ENCODE measurements at regions not wholly inside any gene's neighbourhood (a gene's known extent, or its start where the extent isn't known, plus 50 kb on each side); places are given as distances from the start of the nearest gene placed in this dataset.

DNA sequence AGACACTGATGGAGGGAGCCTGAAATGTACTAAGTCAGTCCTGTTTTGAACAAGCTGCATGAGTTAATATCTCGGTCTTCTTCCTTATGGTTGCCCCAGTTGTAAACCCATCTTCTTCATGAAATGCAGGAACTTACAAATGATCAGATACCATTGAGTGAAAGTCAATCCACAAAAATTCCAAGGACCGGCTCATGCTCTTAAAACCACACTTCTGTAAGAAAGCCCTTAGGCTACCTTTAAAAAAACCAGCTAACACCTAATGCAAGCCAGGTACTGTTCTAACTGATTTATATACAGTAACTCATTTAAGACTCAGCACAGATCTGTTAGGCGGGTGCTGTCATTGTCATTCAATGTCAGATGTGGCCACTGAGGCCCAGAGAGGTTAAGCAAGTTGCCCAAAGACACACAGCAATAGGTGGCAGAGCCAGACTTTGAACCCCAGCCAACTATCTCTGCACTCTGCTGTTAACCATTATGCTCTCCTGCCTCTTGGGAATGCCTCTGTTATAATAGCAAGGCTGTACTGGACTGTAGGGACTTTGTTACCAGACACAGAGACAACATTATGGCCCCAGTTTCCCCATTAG, 93.4 kb downstream of the C16orf95 start:
- no peak for DNase-seq (ENCODE audit: low read depth in 2 of 2)

- no peak for DNase-seq (ENCODE audit: low read depth in 2 of 2)
Measured at GRCh38 chr16:87226926-87227295, 90.3 kb downstream of the C16orf95 start.

- peak; percentile 71 to 78 for DNase-seq (ENCODE audit: low read depth in 2 of 2)
Measured at GRCh38 chr16:87227296-87227951, 89.8 kb downstream of the C16orf95 start.

DNA sequence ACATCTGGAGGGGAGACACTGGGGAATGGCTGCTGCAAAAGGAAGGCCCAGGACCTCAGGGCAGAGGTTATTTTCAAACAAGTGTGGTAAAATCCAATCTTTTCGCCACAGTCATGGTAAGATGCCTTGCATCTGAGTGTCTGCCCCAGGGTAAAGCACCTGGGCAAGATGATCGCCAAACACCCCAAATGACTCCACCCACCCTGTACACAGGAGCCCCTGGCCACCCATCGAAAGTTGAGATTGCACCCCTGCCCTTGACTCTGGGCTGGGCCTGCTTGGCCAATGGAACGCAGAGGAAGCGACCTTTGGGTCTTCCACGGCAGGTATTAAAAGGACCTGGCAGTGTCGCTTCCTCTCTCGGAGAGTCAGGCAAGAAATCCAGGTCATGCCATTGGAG, 88.8 kb downstream of the C16orf95 start:
- no peak for DNase-seq (ENCODE audit: low read depth in 2 of 2)

DNA sequence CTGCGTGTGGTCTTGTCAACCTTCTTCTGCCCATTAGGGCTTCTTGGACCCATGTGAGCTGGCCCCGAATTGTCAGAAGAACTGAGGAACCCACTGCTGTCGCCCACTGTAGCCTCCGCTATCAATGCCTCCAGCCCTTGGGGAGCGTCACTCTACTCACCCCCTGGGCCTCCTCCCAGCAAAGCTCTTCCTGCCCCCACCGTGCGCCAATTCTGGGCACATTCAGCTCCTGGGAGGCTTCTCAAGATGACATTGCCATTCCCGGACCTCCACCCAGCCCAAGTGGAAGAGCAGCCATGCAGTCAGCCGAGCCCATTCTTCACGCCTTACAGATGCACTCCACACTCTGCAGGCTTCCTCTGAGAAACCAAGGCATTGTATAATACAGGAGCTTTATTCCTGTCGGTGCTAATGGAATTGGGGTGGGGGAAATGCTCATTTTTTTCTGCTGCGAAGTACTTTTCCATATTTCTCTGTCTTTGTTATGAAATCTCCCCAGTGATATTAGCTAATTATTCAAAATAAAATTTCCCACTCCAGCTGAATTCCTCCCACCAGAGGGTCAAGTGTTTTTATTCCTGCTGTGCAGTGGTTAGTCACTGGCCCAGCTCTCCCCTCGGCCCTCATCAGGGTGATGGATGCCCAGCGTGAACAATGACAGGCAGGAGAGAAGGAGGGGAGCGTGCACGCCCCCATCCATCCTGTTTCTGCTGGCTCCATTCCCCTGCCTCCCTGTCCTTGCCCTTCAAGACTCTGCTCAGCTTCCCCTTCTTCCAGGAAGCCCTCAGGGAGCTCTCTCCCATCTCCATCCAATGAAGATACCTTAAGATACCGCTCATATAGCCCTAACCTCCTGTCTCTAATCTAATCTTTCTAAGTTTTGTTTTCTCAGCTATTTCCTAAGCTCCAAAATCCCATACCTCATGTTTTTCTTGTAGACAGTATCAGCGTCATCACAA, 87.7 kb downstream of the C16orf95 start:
- DNase-seq (ENCODE audit: low read depth in 2 of 2), result no peak

GRCh38 chr16:87230571-87230970, 86.6 kb downstream of the C16orf95 start:
- no peak for DNase-seq (ENCODE audit: low read depth in 2 of 2)

DNA sequence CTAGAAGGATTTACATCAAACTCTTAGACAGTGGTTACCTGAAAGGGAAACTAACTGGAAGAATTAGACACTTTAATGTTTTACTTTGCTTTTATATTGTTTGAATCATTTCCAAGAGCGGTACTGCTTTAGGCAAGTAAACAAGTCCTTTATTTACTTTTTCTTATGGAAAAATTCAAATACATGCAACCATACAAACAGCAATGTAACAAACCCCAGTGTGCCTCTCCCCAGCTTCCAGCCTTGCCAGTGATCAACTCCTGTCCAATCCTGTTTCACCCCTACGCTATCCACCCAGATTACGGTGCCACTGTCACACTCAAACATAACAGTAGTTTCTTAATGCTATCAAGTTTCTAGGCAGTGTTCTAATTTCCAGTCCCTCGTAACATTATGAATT, 85.9 kb downstream of the C16orf95 start:
- DNase-seq (ENCODE audit: low read depth in 2 of 2), result no peak

- no peak for DNase-seq (ENCODE audit: low read depth in 2 of 2)
Measured at GRCh38 chr16:87231911-87232310, 85.3 kb downstream of the C16orf95 start.

GRCh38 chr16:87233928-87234327, 83.3 kb downstream of the C16orf95 start:
- no peak for DNase-seq (ENCODE audit: low read depth in 2 of 2)

DNA sequence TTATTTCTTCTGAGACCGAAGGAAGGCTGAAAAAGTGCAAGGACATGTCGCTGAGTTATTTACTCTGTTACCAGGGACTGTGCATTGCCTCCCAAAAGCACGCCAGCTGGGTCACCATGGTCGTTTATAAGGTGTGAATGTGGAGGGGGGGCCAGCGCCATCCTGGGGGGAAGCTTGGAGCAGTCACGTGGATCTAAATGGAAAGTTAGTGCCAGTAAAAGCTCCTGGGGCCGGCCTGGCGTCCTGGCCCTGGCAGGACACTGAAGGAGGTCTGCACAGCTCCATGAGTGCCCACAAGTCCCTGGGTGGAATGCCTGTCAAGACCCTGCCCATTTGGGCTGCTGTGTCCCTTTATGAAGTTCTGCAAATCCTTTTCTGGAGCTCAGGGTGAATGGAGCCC, 82.6 kb downstream of the C16orf95 start:
- DNase-seq (ENCODE audit: low read depth in 2 of 2), result no peak

DNA sequence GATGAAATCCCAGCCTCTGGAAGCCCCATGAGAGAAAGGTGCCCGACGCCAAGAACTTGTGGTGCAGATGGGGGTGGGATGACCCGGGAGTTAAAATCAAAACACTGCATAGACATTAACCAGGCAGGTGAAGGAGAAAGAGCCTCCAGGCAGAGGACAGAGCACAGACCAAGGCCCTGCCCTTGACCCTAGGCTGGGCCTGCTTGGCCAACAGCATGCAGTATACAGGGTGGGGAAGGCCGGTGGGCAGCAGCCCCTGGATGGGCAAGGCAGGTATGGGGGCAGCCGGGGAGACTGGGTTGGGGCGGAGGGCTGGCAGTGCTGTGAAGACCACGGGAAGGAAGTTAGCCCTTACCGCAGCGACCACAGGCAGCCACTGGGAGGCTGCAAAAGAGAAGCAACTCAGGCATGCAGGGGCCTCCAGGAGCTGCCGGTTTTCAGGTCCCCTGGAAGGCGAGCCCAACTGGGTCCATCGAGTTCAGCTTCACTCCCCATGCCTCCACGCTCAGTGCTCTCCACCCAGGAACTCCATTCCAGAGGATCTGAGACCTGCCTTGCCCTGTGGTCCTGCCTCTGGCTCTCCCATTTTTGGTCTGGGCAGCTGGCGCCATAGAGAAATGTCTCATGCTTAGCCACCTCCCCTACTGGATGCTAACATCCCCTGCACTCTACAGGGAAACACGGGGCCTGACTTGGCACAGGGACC, 81.2 kb downstream of the C16orf95 start:
- no peak for DNase-seq (ENCODE audit: low read depth in 2 of 2)

DNA sequence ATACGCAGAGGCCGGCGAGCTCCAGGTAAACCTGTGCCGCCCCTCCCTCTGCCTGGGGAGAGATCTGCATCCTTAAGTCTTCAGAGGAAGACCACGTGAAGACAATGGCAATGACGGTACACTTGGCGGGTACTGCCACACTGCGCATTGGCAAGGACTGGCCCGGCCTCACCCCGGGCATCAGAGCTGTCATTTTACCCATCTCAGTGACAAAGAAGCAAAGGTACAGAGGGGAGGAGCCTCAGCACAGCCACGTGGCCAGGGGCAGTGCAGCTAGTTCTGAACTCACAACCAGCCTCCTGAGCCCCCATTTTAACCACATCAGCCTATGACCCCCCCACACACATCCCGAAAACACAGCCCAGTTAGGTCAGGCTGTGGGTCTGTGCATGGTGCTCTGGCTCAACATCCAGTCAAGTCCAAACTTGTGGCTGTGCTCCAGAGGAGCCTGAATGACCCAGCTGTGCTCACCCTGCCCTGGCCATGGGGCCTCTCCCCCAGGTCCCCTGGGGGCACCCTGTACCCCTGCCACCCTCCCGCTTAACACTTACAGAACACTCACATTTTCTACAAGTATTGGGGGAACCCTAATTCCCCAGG, 80.6 kb downstream of the C16orf95 start:
- DNase-seq (ENCODE audit: low read depth in 2 of 2), result no peak

GRCh38 chr16:87238361-87238715, 78.9 kb downstream of the C16orf95 start:
- no peak for DNase-seq (ENCODE audit: low read depth in 2 of 2)

DNA sequence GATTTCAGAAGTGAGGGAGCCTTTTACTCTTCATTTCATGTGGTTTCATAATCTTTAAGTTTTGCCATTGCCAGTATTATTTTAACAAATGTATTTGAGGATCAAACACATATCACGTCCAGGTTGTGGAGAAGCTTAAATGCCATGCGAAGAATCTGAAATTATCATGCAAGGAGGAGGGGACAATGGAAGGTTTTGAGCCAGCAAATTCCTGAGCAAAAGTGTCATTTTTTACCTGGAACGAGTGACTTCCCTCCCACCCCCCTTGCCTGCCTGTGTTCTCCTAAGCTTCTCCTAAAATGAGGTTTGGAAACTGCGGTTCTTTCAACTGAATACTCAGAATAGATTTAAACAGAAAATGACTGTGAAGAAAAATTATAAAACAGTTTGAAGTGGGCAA, 77.6 kb downstream of the C16orf95 start:
- no peak for DNase-seq (ENCODE audit: low read depth in 2 of 2)

GRCh38 chr16:87240211-87241136, 76.7 kb downstream of the C16orf95 start:
- no peak for DNase-seq (ENCODE audit: low read depth in 2 of 2)

DNA sequence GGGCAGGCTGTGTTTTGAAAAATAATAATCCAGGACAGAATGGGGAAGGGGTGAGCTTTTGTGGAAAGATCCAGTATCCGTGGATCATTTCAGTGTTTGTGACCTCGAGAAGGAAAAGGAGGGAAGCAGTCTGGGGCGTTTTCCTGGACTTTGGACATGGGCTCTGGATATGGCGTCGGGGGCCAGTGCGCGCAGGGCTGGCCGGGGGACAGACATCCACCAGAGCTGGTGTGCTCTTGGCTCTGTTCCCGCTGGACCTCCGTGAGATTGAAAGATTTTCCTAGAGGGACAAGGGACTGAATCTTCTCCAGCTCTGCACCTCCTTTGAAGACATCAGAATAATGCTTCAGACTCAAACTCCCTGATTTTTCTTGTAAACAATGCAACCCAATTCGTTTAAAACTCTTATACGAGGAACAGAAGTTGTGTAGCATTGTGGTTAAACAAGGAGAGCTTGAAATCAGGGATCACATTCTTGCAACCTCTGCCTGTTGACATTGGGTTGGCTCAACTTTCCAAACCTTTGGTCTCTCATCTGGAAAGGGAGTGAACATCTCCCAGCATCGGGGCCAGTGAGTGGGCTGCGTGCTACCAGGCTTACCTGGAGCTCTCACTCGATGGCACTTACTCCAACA, 75.9 kb downstream of the C16orf95 start:
- DNase-seq (ENCODE audit: low read depth in 2 of 2), result no peak

DNA sequence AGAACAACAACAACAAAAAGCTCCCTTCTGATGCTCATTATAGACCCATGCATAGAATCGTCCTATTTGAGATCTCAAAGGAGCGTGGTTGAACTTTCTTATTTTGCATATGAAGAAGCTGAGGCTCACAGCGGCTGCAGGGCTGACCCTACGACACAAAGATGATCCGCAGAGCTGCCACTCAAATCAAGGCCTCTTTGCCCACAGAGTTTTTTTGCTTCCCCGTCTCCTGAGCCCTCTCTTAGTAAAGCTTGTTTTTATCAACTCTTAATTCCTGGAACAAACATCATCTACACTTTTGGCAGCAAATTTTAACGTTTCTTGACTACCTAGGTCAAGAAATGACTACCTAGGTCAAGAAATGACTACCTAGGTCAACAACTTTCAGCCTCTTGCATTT, 73.7 kb downstream of the C16orf95 start:
- DNase-seq (ENCODE audit: low read depth in 2 of 2), result no peak

DNA sequence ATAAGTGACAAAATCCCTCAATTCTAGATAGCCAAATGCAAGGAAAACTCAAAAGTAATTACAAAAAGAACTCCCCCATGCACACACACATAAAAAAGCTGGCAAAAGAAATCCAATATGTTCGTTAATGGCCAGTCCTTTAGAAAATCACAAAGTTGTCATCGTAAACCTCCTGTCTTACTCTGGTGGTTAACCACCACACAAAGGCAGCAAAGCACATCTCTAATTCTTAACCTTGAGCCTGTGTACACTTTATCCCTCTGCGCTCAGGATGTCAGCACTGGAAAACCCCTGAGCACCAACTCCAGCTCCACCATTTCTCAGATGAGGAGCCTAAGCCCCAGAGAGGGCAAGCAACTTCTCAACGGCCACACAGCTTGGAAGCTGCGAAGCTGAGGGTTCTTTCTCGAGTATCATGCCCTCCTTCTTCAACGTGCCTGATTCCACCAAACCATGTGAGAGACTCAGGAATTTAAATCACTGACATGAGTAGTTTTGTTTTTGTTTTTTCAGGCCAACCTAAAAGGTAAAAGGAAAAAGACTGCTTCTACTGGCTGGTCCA, 72.5 kb downstream of the C16orf95 start:
- DNase-seq (ENCODE audit: low read depth in 2 of 2), result no peak

GRCh38 chr16:87245511-87245910, 71.7 kb downstream of the C16orf95 start:
- DNase-seq (ENCODE audit: low read depth in 2 of 2), result no peak
